ENCODE measurements at regions not wholly inside any gene's neighbourhood (a gene's known extent, or its start where the extent isn't known, plus 50 kb on each side); places are given as distances from the start of the nearest gene placed in this dataset.

GRCh38 chr5:36363744-36364143 lies 62.0 kb upstream of the RANBP3L start:
- POLR2A ChIA-PET = interaction anchor here (1.3 kb wide), 1 partner anchor 10 kb away, joined by 3 read pairs; no protein-coding TSS in a partner anchor
- TF ChIP-seq CTCF (IDR thresholded peaks at IDR 0.05; ENCODE audit: insufficient read depth, low read length, missing control alignments) = no peak
- DNase-seq (ENCODE audit: low read depth, low spot score) = no peak
- CTCF ChIA-PET = no interaction called here
- no peak overlapping the region for H3K4me3 ChIP-seq (ENCODE audit: low read depth, low read length)

- TF ChIP-seq CTCF (IDR thresholded peaks at IDR 0.05; ENCODE audit: insufficient read depth, low read length, missing control alignments) = no peak
- no peak overlapping the region for H3K4me3 ChIP-seq (ENCODE audit: low read depth, low read length)
- CTCF ChIA-PET = no interaction called here
- no peak for DNase-seq (ENCODE audit: low read depth, low spot score)
- POLR2A ChIA-PET = no interaction called here
Measured at GRCh38 chr5:36364473-36364872, 62.8 kb upstream of the RANBP3L start.

GRCh38 chr5:36365896-36366295 lies 64.2 kb upstream of the RANBP3L start:
- no peak for DNase-seq (ENCODE audit: low read depth, low spot score)
- ChIA-PET CTCF (no interaction called here), POLR2A (no interaction called here)
- H3K4me3 ChIP-seq (ENCODE audit: low read depth, low read length) = no peak overlapping the region
- TF ChIP-seq CTCF (IDR thresholded peaks at IDR 0.05; ENCODE audit: insufficient read depth, low read length, missing control alignments) = no peak

- ChIA-PET CTCF (interaction anchor here (0.8 kb wide), 1 partner anchor 190 kb away, joined by 3 read pairs; no protein-coding TSS in a partner anchor), POLR2A (no interaction called here)
- TF ChIP-seq CTCF (IDR thresholded peaks at IDR 0.05; ENCODE audit: insufficient read depth, low read length, missing control alignments) = no peak
Measured at GRCh38 chr5:36366883-36367282, 65.2 kb upstream of the RANBP3L start.

GRCh38 chr5:36367524-36367923 lies 65.8 kb upstream of the RANBP3L start:
- CTCF ChIA-PET = interaction anchor here (1.2 kb wide), 1 partner anchor 21 kb away, joined by 3 read pairs; no protein-coding TSS in a partner anchor
- no peak for TF ChIP-seq CTCF (IDR thresholded peaks at IDR 0.05; ENCODE audit: insufficient read depth, low read length, missing control alignments)
- peak; percentile 19 for DNase-seq (ENCODE audit: low read depth, low spot score)
- H3K4me3 ChIP-seq (ENCODE audit: low read depth, low read length) = no peak overlapping the region
- POLR2A ChIA-PET = no interaction called here

More at GRCh38 chr5:36366883-36367282, 65.2 kb upstream of the RANBP3L start:
- no peak for DNase-seq (ENCODE audit: low read depth, low spot score)
- H3K4me3 ChIP-seq (ENCODE audit: low read depth, low read length) = no peak overlapping the region

- H3K4me3 ChIP-seq (ENCODE audit: low read depth, low read length) = no peak overlapping the region
- ChIA-PET POLR2A (no interaction called here), CTCF (no interaction called here)
- DNase-seq (ENCODE audit: low read depth, low spot score) = no peak
- no peak for TF ChIP-seq CTCF (IDR thresholded peaks at IDR 0.05; ENCODE audit: insufficient read depth, low read length, missing control alignments)
Measured at GRCh38 chr5:36369219-36369690, 67.6 kb upstream of the RANBP3L start.

Measured in AG04449 (cell line).